ENCODE measurements at regions not wholly inside any gene's neighbourhood (a gene's known extent, or its start where the extent isn't known, plus 50 kb on each side); places are given as distances from the start of the nearest gene placed in this dataset.

GRCh38 chrX:136961594-136962135 is 72.1 kb downstream of the GPR101 start:
- TF ChIP-seq CTCF (tag by site-specific recombination; IDR thresholded peaks at IDR 0.05) (no peak), ZNF24 (tag by site-specific recombination; IDR thresholded peaks at IDR 0.05) (no peak), TSHZ1 (tag by site-specific recombination; IDR thresholded peaks at IDR 0.05; ENCODE audit: borderline replicate concordance) (no peak), ZNF830 (tag by site-specific recombination; IDR thresholded peaks at IDR 0.05; ENCODE audit: low read depth) (no peak), ZNF423 (tag by site-specific recombination; IDR thresholded peaks at IDR 0.05) (no peak)

Data from HEK293 (cell line).